OCI-LY7 (cell line): ENCODE measurements at regions not wholly inside any gene's neighbourhood (a gene's known extent, or its start where the extent isn't known, plus 50 kb on each side); places are given as distances from the start of the nearest gene placed in this dataset.

ENCODE experiments used
- BruUV-seq: library from RNA; stranded (reverse); fragments of 400-500 nt; replicated peaks from 2 replicates; lab custom pipeline; 2021; lab: Mats Ljungman, UMichigan
- CTCF ChIA-PET: fragments of 300-600 bp; sonication (Branson Sonifier 250); formaldehyde crosslinking; loops from one replicate; lab custom pipeline; 2022; ENCODE audit warnings: antibody characterized with exemption; ENCODE audit not compliant: unreplicated experiment; lab: Charles Lee
- POLR2A ChIA-PET: fragments of 300-600 bp; sonication (Branson Sonifier 250); formaldehyde crosslinking; loops from one replicate; lab custom pipeline; 2022; ENCODE audit warnings: antibody characterized with exemption; lab: Charles Lee
- DNase-seq: peaks from one replicate; pipeline ENCODE4 v3.0.0-alpha.2; 2015; ENCODE audit warnings: low spot score
- H2AFZ ChIP-seq: fragments of 200-600 bp; sonication (generic), shearing (Covaris generic); 2 replicates; pipeline ENCODE4 v1.6.1; 2014; ENCODE audit warnings: mild to moderate bottlenecking, antibody characterized with exemption, low read length, moderate library complexity
- H3K27ac ChIP-seq: fragments of 200-600 bp; sonication (generic); 2 replicates; pipeline ENCODE4 v1.5.1; 2014; ENCODE audit warnings: mixed run types, low read depth, mild to moderate bottlenecking, moderate library complexity, low read length, inconsistent platforms; ENCODE audit not compliant: poor library complexity, severe bottlenecking
- H3K36me3 ChIP-seq: fragments of 200-600 bp; sonication (generic); 2 replicates; pipeline ENCODE4 v1.6.1; 2014; ENCODE audit warnings: mild to moderate bottlenecking, antibody characterized with exemption, low read length, moderate library complexity, mixed read lengths; ENCODE audit not compliant: insufficient read depth
- H3K4me1 ChIP-seq: fragments of 200-600 bp; sonication (generic); 2 replicates; pipeline ENCODE4 v1.5.1; 2014; ENCODE audit warnings: mild to moderate bottlenecking, low read length; ENCODE audit not compliant: insufficient read depth, poor library complexity, severe bottlenecking
- H3K4me2 ChIP-seq: fragments of 200-600 bp; sonication (generic); 2 replicates; pipeline ENCODE4 v1.6.1; 2014; ENCODE audit warnings: mild to moderate bottlenecking, low read length
- H3K4me3 ChIP-seq: fragments of 200-600 bp; sonication (generic); 2 replicates; pipeline ENCODE4 v1.5.1; 2014; ENCODE audit warnings: mild to moderate bottlenecking, low read depth, low read length; ENCODE audit not compliant: poor library complexity, severe bottlenecking
- H3K79me2 ChIP-seq: fragments of 200-600 bp; sonication (generic); 2 replicates; pipeline ENCODE4 v1.6.1; 2016; ENCODE audit warnings: low read depth, mild to moderate bottlenecking, low read length, moderate library complexity, mixed read lengths; ENCODE audit not compliant: insufficient read depth
- H3K9me2 ChIP-seq: fragments of 200-600 bp; sonication (generic); 2 replicates; pipeline ENCODE4 v1.6.1; 2016; ENCODE audit warnings: mild to moderate bottlenecking, low read length, mixed read lengths; ENCODE audit not compliant: insufficient read depth
- H3K9me3 ChIP-seq: fragments of 200-600 bp; sonication (generic); 2 replicates; pipeline ENCODE4 v1.6.1; 2014; ENCODE audit warnings: mild to moderate bottlenecking, mixed run types, low read length, mixed read lengths
- H4K20me1 ChIP-seq: fragments of 200-600 bp; sonication (generic); 2 replicates; pipeline ENCODE4 v1.6.1; 2014; ENCODE audit warnings: mild to moderate bottlenecking, antibody characterized with exemption, low read length, moderate library complexity, mixed read lengths; ENCODE audit not compliant: insufficient read depth
- CTCF ChIP-seq: fragments of 200-600 bp; sonication (generic); conservative IDR thresholded peaks from 2 replicates; pipeline ENCODE4 v1.5.1; 2014; ENCODE audit warnings: mild to moderate bottlenecking, antibody characterized with exemption, low read length, moderate library complexity, mixed read lengths
- EZH2phosphoT487 ChIP-seq: fragments of 200-600 bp; sonication (generic); IDR thresholded peaks from 2 replicates; pipeline ENCODE4 v1.6.1; 2018; ENCODE audit warnings: low read depth, borderline replicate concordance, mild to moderate bottlenecking, mixed run types, antibody characterized with exemption, low read length, moderate library complexity, mixed read lengths
- intact Hi-C: fragments of 100-400 bp; cut with micrococcal nuclease; formaldehyde crosslinking; loops from one replicate; pipeline ENCODE4 v1.10.0; 2022; ENCODE audit not compliant: unreplicated experiment

GRCh38 chr17:5913641-5914040, 156.5 kb upstream of the WSCD1 start:
- H3K79me2 ChIP-seq: no peaks in the 10 kb centered on the region
- H3K36me3 ChIP-seq: no peaks in the 10 kb centered on the region
- no TSS peak for BruUV-seq
- H3K9me2 ChIP-seq: no peaks in the 10 kb centered on the region
- H3K27ac ChIP-seq: no peak overlapping the region
- H3K4me3 ChIP-seq: no peak overlapping the region
- TF ChIP-seq EZH2phosphoT487 (no peak), CTCF (no peak)
- no peak overlapping the region for H3K4me2 ChIP-seq
- H2AFZ ChIP-seq: no peak overlapping the region
- ChIA-PET CTCF (no interaction called here), POLR2A (no interaction called here)
- intact Hi-C loops: no loop called here
- no peaks in the 10 kb centered on the region for H4K20me1 ChIP-seq
- no peaks in the 10 kb centered on the region for H3K4me1 ChIP-seq
- no peak for DNase-seq
- H3K9me3 ChIP-seq: no peaks in the 10 kb centered on the region

GRCh38 chr17:5915337-5915736, 154.8 kb upstream of the WSCD1 start:
- no TSS peak for BruUV-seq
- H3K4me2 ChIP-seq: no peak overlapping the region
- no peaks in the 10 kb centered on the region for H3K4me1 ChIP-seq
- no peak for DNase-seq
- POLR2A ChIA-PET: no interaction called here
- no peaks in the 10 kb centered on the region for H3K79me2 ChIP-seq
- no peak overlapping the region for H3K4me3 ChIP-seq
- no peaks in the 10 kb centered on the region for H3K36me3 ChIP-seq
- H3K9me2 ChIP-seq: no peaks in the 10 kb centered on the region
- no peaks in the 10 kb centered on the region for H3K9me3 ChIP-seq
- H4K20me1 ChIP-seq: no peaks in the 10 kb centered on the region
- H2AFZ ChIP-seq: no peak overlapping the region
- intact Hi-C loops: no loop called here
- CTCF ChIA-PET: no interaction called here
- no peak for TF ChIP-seq EZH2phosphoT487
- no peak for TF ChIP-seq CTCF
- no peak overlapping the region for H3K27ac ChIP-seq

GRCh38 chr17:5919089-5919488, 151.1 kb upstream of the WSCD1 start:
- Histone ChIP-seq H3K4me2 (no peak overlapping the region), H3K9me3 (no peaks in the 10 kb centered on the region), H3K36me3 (no peaks in the 10 kb centered on the region), H3K4me1 (no peaks in the 10 kb centered on the region), H2AFZ (no peak overlapping the region), H3K4me3 (no peak overlapping the region), H4K20me1 (no peaks in the 10 kb centered on the region), H3K27ac (no peak overlapping the region), H3K79me2 (no peaks in the 10 kb centered on the region), H3K9me2 (no peaks in the 10 kb centered on the region)
- ChIA-PET POLR2A (interaction anchor here (0.8 kb wide), 1 partner anchor 161 kb away, joined by 3 read pairs; no protein-coding TSS in a partner anchor), CTCF (no interaction called here)
- intact Hi-C loops: no loop called here
- no TSS peak for BruUV-seq
- TF ChIP-seq CTCF (no peak), EZH2phosphoT487 (no peak)
- DNase-seq: no peak
